Uterus (tissue), 2 donors: ENCODE measurements at regions not wholly inside any gene's neighbourhood (a gene's known extent, or its start where the extent isn't known, plus 50 kb on each side); places are given as distances from the start of the nearest gene placed in this dataset.

Source experiments
- POLR2A ChIP-seq, 2 donors: fragments of 450-650 bp; IDR thresholded peaks; one replicate each; pipeline ENCODE4 v1.6.1; 2016; ENCODE audit warnings: antibody characterized with exemption in 2 of 2, mild to moderate bottlenecking in 1 of 2, moderate library complexity in 1 of 2
- TF ChIP-seq, protein P1 (sequence below), 4 experiments: fragments of 200-600 bp in 2 of 4; fragments of 450-650 bp in 2 of 4; sonication (generic) in 2 of 4; IDR thresholded peaks; one replicate each; pipeline ENCODE4 v1.5.1; 2016 to 2019; ENCODE audit warnings: antibody characterized with exemption in 4 of 4, mild to moderate bottlenecking in 2 of 4, moderate library complexity in 1 of 4

DNA sequence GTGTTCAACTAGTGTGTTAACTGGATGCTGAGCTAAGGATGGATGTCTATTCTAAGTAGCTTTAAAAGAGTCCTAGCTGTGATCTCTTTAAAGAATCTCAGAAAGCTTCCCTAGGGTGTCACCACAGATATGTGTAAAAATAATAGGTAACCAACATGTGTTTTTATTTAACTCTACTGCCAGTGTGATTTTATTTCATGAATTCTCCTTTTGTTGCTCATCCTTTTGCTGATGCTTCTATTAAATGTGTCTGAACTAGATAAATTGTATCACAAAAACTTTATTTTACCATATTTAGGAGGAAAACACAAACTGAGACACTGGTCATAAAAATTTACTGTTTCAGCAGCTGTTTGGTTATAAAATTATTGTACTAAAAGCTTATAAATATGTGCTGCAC, 809.4 kb upstream of the CITED2 start:
- TF ChIP-seq, protein P1, sequence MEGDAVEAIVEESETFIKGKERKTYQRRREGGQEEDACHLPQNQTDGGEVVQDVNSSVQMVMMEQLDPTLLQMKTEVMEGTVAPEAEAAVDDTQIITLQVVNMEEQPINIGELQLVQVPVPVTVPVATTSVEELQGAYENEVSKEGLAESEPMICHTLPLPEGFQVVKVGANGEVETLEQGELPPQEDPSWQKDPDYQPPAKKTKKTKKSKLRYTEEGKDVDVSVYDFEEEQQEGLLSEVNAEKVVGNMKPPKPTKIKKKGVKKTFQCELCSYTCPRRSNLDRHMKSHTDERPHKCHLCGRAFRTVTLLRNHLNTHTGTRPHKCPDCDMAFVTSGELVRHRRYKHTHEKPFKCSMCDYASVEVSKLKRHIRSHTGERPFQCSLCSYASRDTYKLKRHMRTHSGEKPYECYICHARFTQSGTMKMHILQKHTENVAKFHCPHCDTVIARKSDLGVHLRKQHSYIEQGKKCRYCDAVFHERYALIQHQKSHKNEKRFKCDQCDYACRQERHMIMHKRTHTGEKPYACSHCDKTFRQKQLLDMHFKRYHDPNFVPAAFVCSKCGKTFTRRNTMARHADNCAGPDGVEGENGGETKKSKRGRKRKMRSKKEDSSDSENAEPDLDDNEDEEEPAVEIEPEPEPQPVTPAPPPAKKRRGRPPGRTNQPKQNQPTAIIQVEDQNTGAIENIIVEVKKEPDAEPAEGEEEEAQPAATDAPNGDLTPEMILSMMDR (IDR thresholded peaks at IDR 0.05): no peak
- no peak for TF ChIP-seq POLR2A (IDR thresholded peaks at IDR 0.05)
